ENCODE measurements at regions not wholly inside any gene's neighbourhood (a gene's known extent, or its start where the extent isn't known, plus 50 kb on each side); places are given as distances from the start of the nearest gene placed in this dataset.

DNA sequence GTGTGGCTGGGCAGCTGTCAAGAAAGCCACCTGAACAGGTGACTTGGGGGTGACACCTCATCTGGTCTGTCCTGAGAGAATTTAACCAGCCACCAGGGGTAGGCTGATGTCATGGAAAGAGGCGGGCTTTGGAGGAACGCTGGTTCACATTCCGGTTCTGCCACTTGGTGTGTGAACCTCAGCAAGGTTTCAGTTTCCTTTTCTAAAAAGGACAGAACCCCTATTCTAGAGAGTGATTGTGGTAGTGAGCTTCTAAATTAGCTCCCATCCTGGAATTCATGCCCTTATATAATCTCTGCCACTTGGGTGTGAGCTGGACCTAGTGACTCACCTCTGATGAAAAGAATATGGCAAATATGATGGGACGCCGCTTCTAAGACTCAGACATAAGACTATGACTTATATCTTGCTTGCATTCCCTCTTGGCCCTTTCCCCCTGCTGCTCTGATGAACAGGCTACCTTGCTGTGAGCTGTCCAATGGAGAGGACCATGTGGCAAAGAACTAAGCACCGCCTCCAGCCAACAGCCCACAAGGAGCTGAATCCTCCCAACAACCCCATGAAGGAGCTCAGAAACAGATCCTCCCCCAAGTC lies 332.1 kb downstream of the RRAGC start:
- intact Hi-C loops (cut with DNase I) = no loop called here
- no peaks in the 10 kb centered on the region for H3K36me3 ChIP-seq
- no peaks in the 10 kb centered on the region for H3K9me3 ChIP-seq
- no peak overlapping the region for H3K27ac ChIP-seq (replicated peaks in 1 of 4)
- no peaks in the 10 kb centered on the region for H3K4me1 ChIP-seq
- H3K27me3 ChIP-seq = peaks cover 0 to 47% (median 0%) of the 10 kb centered on the region in 4 donors
- no peak for DNase-seq (ENCODE audit: extremely low spot score)
- 85% methylated on average over 6 of the region's 6 CpGs for WGBS
- H3K4me3 ChIP-seq = no peak overlapping the region
- TF ChIP-seq POLR2AphosphoS5 (IDR thresholded peaks at IDR 0.05) = no peak
- no peak for TF ChIP-seq POLR2A (IDR thresholded peaks at IDR 0.05; ENCODE audit: low read depth)
- no peak for TF ChIP-seq EP300 (IDR thresholded peaks at IDR 0.05)
- TF ChIP-seq, protein P1, sequence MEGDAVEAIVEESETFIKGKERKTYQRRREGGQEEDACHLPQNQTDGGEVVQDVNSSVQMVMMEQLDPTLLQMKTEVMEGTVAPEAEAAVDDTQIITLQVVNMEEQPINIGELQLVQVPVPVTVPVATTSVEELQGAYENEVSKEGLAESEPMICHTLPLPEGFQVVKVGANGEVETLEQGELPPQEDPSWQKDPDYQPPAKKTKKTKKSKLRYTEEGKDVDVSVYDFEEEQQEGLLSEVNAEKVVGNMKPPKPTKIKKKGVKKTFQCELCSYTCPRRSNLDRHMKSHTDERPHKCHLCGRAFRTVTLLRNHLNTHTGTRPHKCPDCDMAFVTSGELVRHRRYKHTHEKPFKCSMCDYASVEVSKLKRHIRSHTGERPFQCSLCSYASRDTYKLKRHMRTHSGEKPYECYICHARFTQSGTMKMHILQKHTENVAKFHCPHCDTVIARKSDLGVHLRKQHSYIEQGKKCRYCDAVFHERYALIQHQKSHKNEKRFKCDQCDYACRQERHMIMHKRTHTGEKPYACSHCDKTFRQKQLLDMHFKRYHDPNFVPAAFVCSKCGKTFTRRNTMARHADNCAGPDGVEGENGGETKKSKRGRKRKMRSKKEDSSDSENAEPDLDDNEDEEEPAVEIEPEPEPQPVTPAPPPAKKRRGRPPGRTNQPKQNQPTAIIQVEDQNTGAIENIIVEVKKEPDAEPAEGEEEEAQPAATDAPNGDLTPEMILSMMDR (IDR thresholded peaks at IDR 0.05) = no peak

DNA sequence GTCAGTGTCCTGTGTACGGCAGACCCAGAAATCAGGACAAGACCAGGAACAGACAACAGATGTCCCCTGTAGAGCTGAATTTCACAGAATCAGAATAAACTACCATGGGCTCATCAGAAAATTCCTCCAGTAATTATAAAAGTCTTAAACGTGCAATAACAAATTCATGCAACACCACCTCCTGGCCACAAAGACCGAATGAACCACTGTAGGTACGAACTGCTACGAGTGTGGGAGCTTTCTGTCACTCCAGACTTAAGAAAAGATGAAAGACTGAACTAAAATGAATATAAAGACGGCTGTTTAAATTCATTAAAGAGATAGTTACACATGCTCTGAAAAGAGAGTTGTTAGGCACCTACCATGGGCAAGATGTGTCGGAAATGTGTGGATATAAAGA lies 333.5 kb downstream of the RRAGC start:
- no peak for TF ChIP-seq EP300 (IDR thresholded peaks at IDR 0.05)
- intact Hi-C loops (cut with DNase I) = no loop called here
- H3K4me3 ChIP-seq = no peak overlapping the region
- DNase-seq (ENCODE audit: extremely low spot score) = no peak
- H3K36me3 ChIP-seq = no peaks in the 10 kb centered on the region
- H3K27ac ChIP-seq (replicated peaks in 1 of 4) = no peak overlapping the region
- peaks cover 0 to 54% (median 0%) of the 10 kb centered on the region in 4 donors for H3K27me3 ChIP-seq
- H3K4me1 ChIP-seq = no peaks in the 10 kb centered on the region
- no peaks in the 10 kb centered on the region for H3K9me3 ChIP-seq
- 75% methylated on average over 7 of the region's 7 CpGs for WGBS

DNA sequence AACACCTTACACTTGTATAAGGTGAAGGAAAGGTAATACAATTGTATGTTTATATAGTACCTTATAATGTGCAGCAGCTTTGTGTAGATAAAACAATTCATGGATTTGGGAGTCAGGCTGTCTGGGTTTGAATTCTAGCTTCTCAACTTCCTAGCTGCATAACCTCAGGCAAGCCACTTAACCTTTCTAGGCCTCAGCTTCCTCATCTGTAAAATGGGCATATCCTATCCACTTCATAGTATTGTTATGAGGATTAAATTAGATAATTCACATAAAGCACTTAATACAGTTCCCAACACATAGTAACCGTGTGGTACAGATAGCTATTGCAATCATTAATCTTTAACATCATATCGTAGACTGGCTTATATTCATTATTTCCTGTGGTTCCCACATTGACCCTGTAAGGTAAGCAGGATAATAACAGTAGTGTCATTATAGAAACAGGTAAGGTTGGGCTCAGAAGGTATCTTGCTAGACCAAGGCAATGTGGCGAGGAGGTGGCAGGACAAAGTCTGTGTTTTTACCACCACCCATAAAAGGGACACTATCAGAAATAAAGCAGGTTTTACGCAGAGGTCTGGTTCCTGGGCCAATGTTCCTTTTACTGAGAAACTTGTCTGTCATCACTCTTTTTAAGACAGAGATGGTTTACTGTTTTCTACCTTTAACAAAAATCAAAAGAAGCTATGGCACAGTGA lies 334.1 kb downstream of the RRAGC start:
- TF ChIP-seq POLR2AphosphoS5 (IDR thresholded peaks at IDR 0.05) (no peak), POLR2A (IDR thresholded peaks at IDR 0.05; ENCODE audit: low read depth) (no peak), EP300 (IDR thresholded peaks at IDR 0.05) (no peak)
- TF ChIP-seq, protein P1 (IDR thresholded peaks at IDR 0.05) = no peak
- no peak for DNase-seq (ENCODE audit: extremely low spot score)
- Histone ChIP-seq H3K9me3 (no peaks in the 10 kb centered on the region), H3K27me3 (peaks cover 0 to 54% (median 0%) of the 10 kb centered on the region in 4 donors), H3K4me3 (no peak overlapping the region), H3K27ac (replicated peaks in 1 of 4) (no peak overlapping the region), H3K36me3 (no peaks in the 10 kb centered on the region), H3K4me1 (no peaks in the 10 kb centered on the region)
- WGBS = 87% methylated on average over 4 of the region's 4 CpGs
- intact Hi-C loops (cut with DNase I) = no loop called here

DNA sequence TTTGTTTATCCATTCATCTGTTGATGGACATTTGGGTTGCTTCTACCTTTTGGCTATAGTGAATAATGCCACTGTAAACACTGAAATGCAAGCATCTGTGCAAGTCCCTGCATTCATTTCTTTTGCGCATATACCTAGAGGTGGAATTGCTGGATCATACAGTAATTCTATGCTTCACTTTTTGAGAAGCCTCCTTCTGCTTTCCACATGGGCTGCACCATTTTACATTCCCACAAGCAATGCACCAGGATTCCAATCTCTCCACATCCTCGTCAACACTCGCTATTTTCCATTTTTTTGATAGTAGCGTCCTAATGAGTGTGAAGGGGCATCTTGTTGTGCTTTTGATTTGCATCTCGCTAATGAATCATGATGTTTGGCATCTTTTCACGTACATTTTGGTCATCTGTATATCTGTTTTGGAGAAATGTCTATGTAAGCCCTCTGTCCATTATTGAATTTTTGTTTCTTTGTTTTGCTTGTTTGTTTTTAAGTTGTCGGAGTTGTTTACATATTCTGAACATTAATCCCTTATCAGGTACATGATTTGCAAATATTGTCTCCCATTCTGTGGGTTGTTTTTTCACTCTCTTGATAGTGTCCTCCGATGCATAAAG lies 335.4 kb downstream of the RRAGC start:
- Histone ChIP-seq H3K36me3 (no peaks in the 10 kb centered on the region), H3K27me3 (peaks cover 0 to 53% (median 0%) of the 10 kb centered on the region in 4 donors), H3K4me1 (no peaks in the 10 kb centered on the region), H3K9me3 (no peaks in the 10 kb centered on the region), H3K27ac (replicated peaks in 1 of 4) (no peak overlapping the region), H3K4me3 (no peak overlapping the region)
- intact Hi-C loops (cut with DNase I) = no loop called here
- no peak for DNase-seq (ENCODE audit: extremely low spot score)
- TF ChIP-seq POLR2A (IDR thresholded peaks at IDR 0.05; ENCODE audit: low read depth) = no peak
- no peak for TF ChIP-seq EP300 (IDR thresholded peaks at IDR 0.05)
- TF ChIP-seq POLR2AphosphoS5 (IDR thresholded peaks at IDR 0.05) = no peak
- TF ChIP-seq, protein P1 (IDR thresholded peaks at IDR 0.05) = no peak
- WGBS = 89% methylated on average over 8 of the region's 8 CpGs

DNA sequence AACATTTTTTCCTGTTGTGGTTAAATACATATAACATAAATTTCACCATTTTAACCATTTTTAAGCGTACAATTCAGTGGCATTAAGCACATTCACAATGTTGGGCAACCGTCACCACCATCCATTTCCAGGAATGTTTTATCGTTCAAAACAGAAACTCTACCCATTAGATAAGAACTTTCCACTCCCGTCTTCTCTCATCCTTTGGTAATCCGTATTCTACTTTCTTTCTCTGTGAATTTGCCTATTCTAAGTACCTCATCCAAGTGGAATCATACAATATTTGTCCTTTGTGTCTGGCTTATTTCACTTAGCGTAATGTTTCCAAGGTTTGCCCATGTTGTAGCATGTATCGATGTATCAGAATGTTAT lies 336.0 kb downstream of the RRAGC start:
- Histone ChIP-seq H3K27me3 (peaks cover 0 to 51% (median 0%) of the 10 kb centered on the region in 4 donors), H3K4me3 (no peak overlapping the region), H3K4me1 (no peaks in the 10 kb centered on the region), H3K36me3 (no peaks in the 10 kb centered on the region), H3K27ac (replicated peaks in 1 of 4) (no peak overlapping the region), H3K9me3 (no peaks in the 10 kb centered on the region)
- intact Hi-C loops (cut with DNase I) = no loop called here
- 90% methylated on average over 7 of the region's 7 CpGs for WGBS
- TF ChIP-seq POLR2AphosphoS5 (IDR thresholded peaks at IDR 0.05) = no peak
- TF ChIP-seq EP300 (IDR thresholded peaks at IDR 0.05) = no peak
- TF ChIP-seq POLR2A (IDR thresholded peaks at IDR 0.05; ENCODE audit: low read depth) = no peak
- TF ChIP-seq, protein P1 (IDR thresholded peaks at IDR 0.05) = no peak
- DNase-seq (ENCODE audit: extremely low spot score) = no peak
